Astrocyte (in vitro differentiated cells and primary cell): ENCODE measurements at regions not wholly inside any gene's neighbourhood (a gene's known extent, or its start where the extent isn't known, plus 50 kb on each side); places are given as distances from the start of the nearest gene placed in this dataset.

ENCODE experiments used
- DNase-seq: peaks from one replicate; pipeline ENCODE4 v3.0.0-alpha.2; 2010; ENCODE audit warnings: low read depth
- FAIRE-seq: peaks from 2 replicates; lab custom pipeline; 2011; peaks lifted over from hg19 to GRCh38; lab: Jason Lieb, UNC
- H2AFZ ChIP-seq: 2 replicates; pipeline ENCODE4 v1.6.0; 2012; ENCODE audit warnings: low read depth, low read length, inconsistent platforms
- H3K27ac ChIP-seq: 2 replicates; pipeline ENCODE4 v1.5.1; 2011; ENCODE audit warnings: low read depth, low read length, inconsistent platforms
- H3K27me3 ChIP-seq: 2 replicates; pipeline ENCODE4 v1.6.0; 2011; ENCODE audit warnings: low read length, inconsistent platforms; ENCODE audit not compliant: insufficient read depth
- H3K36me3 ChIP-seq: 2 replicates; pipeline ENCODE4 v1.5.1; 2011; ENCODE audit warnings: low read length, inconsistent platforms; ENCODE audit not compliant: insufficient read depth
- H3K4me1 ChIP-seq: 2 replicates; pipeline ENCODE4 v1.5.1; 2011; ENCODE audit warnings: low read length, inconsistent platforms; ENCODE audit not compliant: insufficient read depth
- H3K4me2 ChIP-seq: 2 replicates; pipeline ENCODE4 v1.6.0; 2012; ENCODE audit warnings: low read length, inconsistent platforms
- H3K4me3 ChIP-seq: 2 replicates; pipeline ENCODE4 v1.5.1; 2011; ENCODE audit warnings: low read depth, mild to moderate bottlenecking, low read length, inconsistent platforms; ENCODE audit not compliant: insufficient read depth
- H3K79me2 ChIP-seq: 2 replicates; pipeline ENCODE4 v1.6.0; 2012; ENCODE audit warnings: mild to moderate bottlenecking, low read length, inconsistent platforms; ENCODE audit not compliant: insufficient read depth
- H3K9ac ChIP-seq: 2 replicates; pipeline ENCODE4 v1.6.0; 2012; ENCODE audit warnings: mild to moderate bottlenecking, low read length, inconsistent platforms
- H3K9me3 ChIP-seq: 2 replicates; pipeline ENCODE4 v1.5.1; 2012; ENCODE audit warnings: low read depth, mild to moderate bottlenecking, low read length, inconsistent platforms; ENCODE audit not compliant: insufficient read depth
- H4K20me1 ChIP-seq: 2 replicates; pipeline ENCODE4 v1.6.0; 2012; ENCODE audit warnings: low read length, inconsistent platforms; ENCODE audit not compliant: insufficient read depth
- H3K27ac Mint-ChIP-seq: one replicate; pipeline ENCODE4 v1.8.0; 2021; ENCODE audit warnings: mild to moderate bottlenecking, mixed read lengths; ENCODE audit not compliant: unreplicated experiment
- H3K27me3 Mint-ChIP-seq: one replicate; pipeline ENCODE4 v1.8.0; 2021; ENCODE audit warnings: low read depth, mixed read lengths; ENCODE audit not compliant: unreplicated experiment
- H3K36me3 Mint-ChIP-seq: one replicate; pipeline ENCODE4 v1.8.0; 2021; ENCODE audit warnings: low read depth, mixed read lengths; ENCODE audit not compliant: unreplicated experiment
- H3K4me1 Mint-ChIP-seq: one replicate; pipeline ENCODE4 v1.8.0; 2021; ENCODE audit warnings: low read depth, mixed read lengths; ENCODE audit not compliant: unreplicated experiment
- H3K4me3 Mint-ChIP-seq: one replicate; pipeline ENCODE4 v1.8.0; 2021; ENCODE audit warnings: mild to moderate bottlenecking, moderate library complexity, mixed read lengths; ENCODE audit not compliant: unreplicated experiment
- H3K9me3 Mint-ChIP-seq: one replicate; pipeline ENCODE4 v1.8.0; 2021; ENCODE audit warnings: mild to moderate bottlenecking, mixed read lengths; ENCODE audit not compliant: unreplicated experiment
- CTCF ChIP-seq: IDR thresholded peaks from 2 replicates; pipeline ENCODE4 v1.5.1; 2011; ENCODE audit warnings: low read depth, mild to moderate bottlenecking, inconsistent platforms, low read length, moderate library complexity; ENCODE audit not compliant: insufficient read depth
- EZH2 ChIP-seq: IDR thresholded peaks from 2 replicates; pipeline ENCODE4 v1.6.1; 2012; ENCODE audit warnings: mild to moderate bottlenecking, low read length, inconsistent platforms; ENCODE audit not compliant: insufficient read depth

- TF ChIP-seq CTCF = no peak
- TF ChIP-seq EZH2 = no peak
- Histone ChIP-seq H3K9ac (no peak overlapping the region), H3K27me3 (no peaks in the 10 kb centered on the region), H3K27ac (no peak overlapping the region), H3K36me3 (no peaks in the 10 kb centered on the region), H4K20me1 (no peaks in the 10 kb centered on the region), H3K4me1 (no peaks in the 10 kb centered on the region), H3K4me2 (no peak overlapping the region), H3K9me3 (no peaks in the 10 kb centered on the region), H3K79me2 (no peaks in the 10 kb centered on the region), H2AFZ (no peak overlapping the region), H3K4me3 (no peak overlapping the region)
- Mint-ChIP-seq H3K9me3 (no peaks in the 10 kb centered on the region), H3K36me3 (no peaks in the 10 kb centered on the region), H3K4me1 (no peaks in the 10 kb centered on the region), H3K27ac (no peak overlapping the region), H3K4me3 (no peak overlapping the region), H3K27me3 (no peaks in the 10 kb centered on the region)
- FAIRE-seq = peak; percentile 81
- DNase-seq = no peak
Measured at GRCh38 chrX:25383196-25383595, 367.4 kb upstream of the ARX start.

GRCh38 chrX:25356456-25356855 lies 340.7 kb upstream of the ARX start:
- H3K36me3 Mint-ChIP-seq = no peaks in the 10 kb centered on the region
- Histone ChIP-seq H3K4me2 (no peak overlapping the region), H3K9me3 (no peaks in the 10 kb centered on the region), H2AFZ (no peak overlapping the region), H3K4me3 (no peak overlapping the region), H3K27me3 (no peaks in the 10 kb centered on the region), H4K20me1 (no peaks in the 10 kb centered on the region), H3K9ac (no peak overlapping the region), H3K27ac (no peak overlapping the region), H3K4me1 (no peaks in the 10 kb centered on the region), H3K36me3 (no peaks in the 10 kb centered on the region), H3K79me2 (no peaks in the 10 kb centered on the region)
- FAIRE-seq (no peak), DNase-seq (no peak)
- H3K4me1 Mint-ChIP-seq = no peaks in the 10 kb centered on the region
- peaks cover 2% of the 10 kb centered on the region for H3K9me3 Mint-ChIP-seq
- H3K27me3 Mint-ChIP-seq = no peaks in the 10 kb centered on the region
- H3K27ac Mint-ChIP-seq = no peak overlapping the region
- TF ChIP-seq CTCF (no peak), EZH2 (no peak)
- no peak overlapping the region for H3K4me3 Mint-ChIP-seq

GRCh38 chrX:25344161-25344936 lies 328.6 kb upstream of the ARX start:
- H3K9me3 ChIP-seq = no peaks in the 10 kb centered on the region
- Mint-ChIP-seq H3K27me3 (peaks cover 3% of the 10 kb centered on the region), H3K27ac (no peak overlapping the region), H3K36me3 (no peaks in the 10 kb centered on the region), H3K4me3 (no peak overlapping the region), H3K9me3 (no peaks in the 10 kb centered on the region), H3K4me1 (no peaks in the 10 kb centered on the region)
- no peak overlapping the region for H3K4me2 ChIP-seq
- no peak overlapping the region for H3K27ac ChIP-seq
- H3K9ac ChIP-seq = no peak overlapping the region
- H3K4me3 ChIP-seq = no peak overlapping the region
- no peaks in the 10 kb centered on the region for H3K4me1 ChIP-seq
- no peak for FAIRE-seq
- H3K36me3 ChIP-seq = no peaks in the 10 kb centered on the region
- no peaks in the 10 kb centered on the region for H3K79me2 ChIP-seq
- TF ChIP-seq CTCF (no peak), EZH2 (no peak)
- no peak for DNase-seq
- H4K20me1 ChIP-seq = no peaks in the 10 kb centered on the region
- H3K27me3 ChIP-seq = no peaks in the 10 kb centered on the region
- H2AFZ ChIP-seq = no peak overlapping the region
